ENCODE measurements at regions not wholly inside any gene's neighbourhood (a gene's known extent, or its start where the extent isn't known, plus 50 kb on each side); places are given as distances from the start of the nearest gene placed in this dataset.

DNA sequence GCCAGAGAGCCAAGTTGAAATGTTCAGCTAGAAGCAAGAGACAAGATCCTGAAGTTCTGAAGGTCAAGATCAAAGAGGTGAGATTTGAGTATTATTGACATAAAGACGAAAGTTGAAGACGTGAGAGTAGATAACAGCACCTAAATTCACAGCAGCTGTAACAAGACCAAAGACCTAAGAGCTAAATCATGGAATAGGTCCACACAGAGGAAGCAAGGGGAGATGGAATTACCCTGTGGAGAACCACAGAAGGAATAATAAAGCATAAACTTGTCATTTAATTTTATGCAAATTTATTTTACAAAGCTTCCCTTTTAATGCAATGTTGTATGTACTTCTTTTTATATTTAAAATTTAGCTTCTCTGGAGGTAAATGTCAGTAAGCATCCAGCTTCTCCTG lies 523.7 kb downstream of the NR2F1-AS1 start:
- Histone ChIP-seq H3K9ac (ENCODE audit: low read depth in 1 of 2, low read length in 2 of 2) (no peak overlapping the region), H3K27ac (ENCODE audit: low read depth in 2 of 2, low read length in 2 of 2) (no peak overlapping the region), H3K27me3 (ENCODE audit: control insufficient read depth in 2 of 2, insufficient read depth in 2 of 2, low read length in 2 of 2) (no peaks in the 10 kb centered on the region), H3K4me3 (ENCODE audit: low read length in 2 of 2) (no peak overlapping the region), H3K4me1 (ENCODE audit: control insufficient read depth in 2 of 2, insufficient read depth in 2 of 2, low read length in 2 of 2) (no peaks in the 10 kb centered on the region), H3K36me3 (ENCODE audit: control insufficient read depth in 2 of 2, insufficient read depth in 2 of 2, low read length in 2 of 2) (no peaks in the 10 kb centered on the region), H3K9me3 (ENCODE audit: control insufficient read depth in 2 of 2, low read length in 2 of 2) (no peaks in the 10 kb centered on the region)

DNA sequence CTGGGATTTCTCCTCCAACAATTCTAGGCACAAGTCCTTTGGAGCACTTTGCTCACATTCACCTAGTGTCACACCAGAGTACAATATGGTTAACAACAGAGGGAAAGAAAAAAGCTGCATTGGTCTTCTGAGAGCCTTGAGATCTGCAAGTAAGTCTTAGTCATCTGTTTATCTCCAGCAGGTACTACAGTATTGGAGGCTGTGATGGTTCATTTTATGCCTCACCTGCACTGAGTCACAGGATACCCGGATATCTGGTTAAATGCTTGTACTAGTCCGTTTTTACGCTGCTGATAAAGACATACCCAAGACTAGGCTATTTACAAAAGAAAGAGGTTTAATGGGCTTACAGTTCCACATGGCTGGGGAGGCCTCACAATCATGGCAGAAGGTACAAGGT lies 525.0 kb downstream of the NR2F1-AS1 start:
- H3K9ac ChIP-seq (ENCODE audit: low read depth in 1 of 2, low read length in 2 of 2): no peak overlapping the region

GRCh38 chr5:93055561-93055960 lies 525.5 kb downstream of the NR2F1-AS1 start:
- H3K9me3 ChIP-seq (ENCODE audit: control insufficient read depth in 2 of 2, low read length in 2 of 2): no peaks in the 10 kb centered on the region
- H3K9ac ChIP-seq (ENCODE audit: low read depth in 1 of 2, low read length in 2 of 2): no peak overlapping the region
- no peaks in the 10 kb centered on the region for H3K36me3 ChIP-seq (ENCODE audit: control insufficient read depth in 2 of 2, insufficient read depth in 2 of 2, low read length in 2 of 2)
- H3K27ac ChIP-seq (ENCODE audit: low read depth in 2 of 2, low read length in 2 of 2): no peak overlapping the region
- no peak overlapping the region for H3K4me3 ChIP-seq (ENCODE audit: low read length in 2 of 2)
- no peaks in the 10 kb centered on the region for H3K4me1 ChIP-seq (ENCODE audit: control insufficient read depth in 2 of 2, insufficient read depth in 2 of 2, low read length in 2 of 2)
- H3K27me3 ChIP-seq (ENCODE audit: control insufficient read depth in 2 of 2, insufficient read depth in 2 of 2, low read length in 2 of 2): no peaks in the 10 kb centered on the region

More for the DNA sequence above, 525.0 kb downstream of the NR2F1-AS1 start:
- Histone ChIP-seq H3K27ac (ENCODE audit: low read depth in 2 of 2, low read length in 2 of 2) (no peak overlapping the region), H3K27me3 (ENCODE audit: control insufficient read depth in 2 of 2, insufficient read depth in 2 of 2, low read length in 2 of 2) (no peaks in the 10 kb centered on the region), H3K4me3 (ENCODE audit: low read length in 2 of 2) (no peak overlapping the region), H3K9me3 (ENCODE audit: control insufficient read depth in 2 of 2, low read length in 2 of 2) (no peaks in the 10 kb centered on the region), H3K36me3 (ENCODE audit: control insufficient read depth in 2 of 2, insufficient read depth in 2 of 2, low read length in 2 of 2) (no peaks in the 10 kb centered on the region), H3K4me1 (ENCODE audit: control insufficient read depth in 2 of 2, insufficient read depth in 2 of 2, low read length in 2 of 2) (no peaks in the 10 kb centered on the region)

DNA sequence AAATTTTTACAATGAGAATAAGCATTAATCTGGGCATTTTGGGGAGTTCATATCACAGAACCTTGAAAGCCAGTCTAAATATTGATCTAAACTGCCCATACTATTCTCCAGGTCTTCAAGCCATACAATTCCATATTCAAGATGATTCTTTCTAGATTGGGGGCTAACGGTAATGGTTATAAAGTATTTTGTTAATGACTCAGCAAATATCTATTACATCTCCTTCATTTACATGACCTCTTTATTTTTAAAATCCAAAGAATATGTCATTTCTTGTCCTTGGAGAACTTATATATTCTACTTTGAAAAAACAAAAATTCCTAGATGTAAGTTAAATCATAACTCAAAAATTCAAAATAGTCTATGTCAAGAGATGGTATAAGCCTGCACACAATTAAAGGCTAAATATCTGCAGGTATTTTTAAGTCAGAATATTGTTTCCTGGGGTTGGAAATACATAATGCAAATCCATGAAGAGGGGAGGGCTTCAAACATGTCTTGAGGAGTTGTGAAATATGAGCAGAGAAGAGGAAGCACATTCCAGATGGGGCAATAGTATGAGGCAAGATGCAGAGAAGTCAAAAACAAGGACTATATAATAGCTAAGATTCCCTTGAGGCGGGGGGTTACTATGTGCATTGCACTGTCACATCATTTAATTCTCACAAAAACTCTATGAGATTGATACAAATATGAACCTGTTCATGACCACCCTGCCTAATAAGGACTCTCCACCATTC lies 526.4 kb downstream of the NR2F1-AS1 start:
- Histone ChIP-seq H3K27ac (ENCODE audit: low read depth in 2 of 2, low read length in 2 of 2) (no peak overlapping the region), H3K9me3 (ENCODE audit: control insufficient read depth in 2 of 2, low read length in 2 of 2) (no peaks in the 10 kb centered on the region), H3K4me3 (ENCODE audit: low read length in 2 of 2) (no peak overlapping the region), H3K4me1 (ENCODE audit: control insufficient read depth in 2 of 2, insufficient read depth in 2 of 2, low read length in 2 of 2) (no peaks in the 10 kb centered on the region), H3K9ac (ENCODE audit: low read depth in 1 of 2, low read length in 2 of 2) (no peak overlapping the region), H3K27me3 (ENCODE audit: control insufficient read depth in 2 of 2, insufficient read depth in 2 of 2, low read length in 2 of 2) (no peaks in the 10 kb centered on the region), H3K36me3 (ENCODE audit: control insufficient read depth in 2 of 2, insufficient read depth in 2 of 2, low read length in 2 of 2) (no peaks in the 10 kb centered on the region)

DNA sequence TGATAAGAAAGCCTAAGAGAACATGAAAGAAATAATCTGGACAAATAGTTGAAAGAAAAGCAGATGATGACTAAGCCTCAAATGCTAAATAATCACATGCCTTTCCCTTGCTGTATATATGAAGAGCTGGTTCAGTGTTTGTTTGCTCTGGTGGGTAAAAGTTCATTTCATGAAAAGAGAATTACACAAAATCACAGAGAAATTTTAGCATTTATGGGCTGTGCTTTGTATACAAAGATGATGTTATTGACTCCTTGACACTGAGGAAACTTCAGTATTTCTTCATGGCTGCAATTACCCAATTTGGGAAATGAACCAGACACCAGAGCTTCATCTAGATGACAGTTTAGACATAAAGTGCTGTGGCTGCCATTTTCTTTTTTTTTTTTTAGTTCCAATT lies 527.2 kb downstream of the NR2F1-AS1 start:
- Histone ChIP-seq H3K27ac (ENCODE audit: low read depth in 2 of 2, low read length in 2 of 2) (no peak overlapping the region), H3K9ac (ENCODE audit: low read depth in 1 of 2, low read length in 2 of 2) (no peak overlapping the region), H3K9me3 (ENCODE audit: control insufficient read depth in 2 of 2, low read length in 2 of 2) (no peaks in the 10 kb centered on the region), H3K4me1 (ENCODE audit: control insufficient read depth in 2 of 2, insufficient read depth in 2 of 2, low read length in 2 of 2) (no peaks in the 10 kb centered on the region), H3K36me3 (ENCODE audit: control insufficient read depth in 2 of 2, insufficient read depth in 2 of 2, low read length in 2 of 2) (no peaks in the 10 kb centered on the region), H3K27me3 (ENCODE audit: control insufficient read depth in 2 of 2, insufficient read depth in 2 of 2, low read length in 2 of 2) (no peaks in the 10 kb centered on the region), H3K4me3 (ENCODE audit: low read length in 2 of 2) (no peak overlapping the region)

DNA sequence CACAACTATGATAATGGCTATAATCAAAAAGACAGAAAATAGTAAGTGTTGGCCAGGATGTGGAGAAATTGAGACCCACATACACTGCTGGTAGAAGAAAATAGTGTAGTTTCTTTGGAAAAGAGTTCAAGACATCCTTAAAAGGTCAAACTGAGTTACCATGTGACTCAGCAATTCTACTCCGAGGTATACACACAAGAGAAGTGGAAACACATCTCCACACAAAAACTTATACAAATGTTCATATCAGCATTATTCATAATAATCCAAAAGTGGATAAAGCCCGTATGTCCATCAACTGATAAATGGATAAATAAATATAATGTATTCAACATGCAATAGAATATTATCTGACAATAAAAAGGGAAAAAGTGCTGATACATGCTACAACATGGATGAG lies 532.2 kb downstream of the NR2F1-AS1 start:
- Histone ChIP-seq H3K9me3 (ENCODE audit: control insufficient read depth in 2 of 2, low read length in 2 of 2) (no peaks in the 10 kb centered on the region), H3K36me3 (ENCODE audit: control insufficient read depth in 2 of 2, insufficient read depth in 2 of 2, low read length in 2 of 2) (no peaks in the 10 kb centered on the region), H3K4me1 (ENCODE audit: control insufficient read depth in 2 of 2, insufficient read depth in 2 of 2, low read length in 2 of 2) (no peaks in the 10 kb centered on the region), H3K27ac (ENCODE audit: low read depth in 2 of 2, low read length in 2 of 2) (no peak overlapping the region), H3K9ac (ENCODE audit: low read depth in 1 of 2, low read length in 2 of 2) (no peak overlapping the region), H3K4me3 (ENCODE audit: low read length in 2 of 2) (no peak overlapping the region), H3K27me3 (ENCODE audit: control insufficient read depth in 2 of 2, insufficient read depth in 2 of 2, low read length in 2 of 2) (no peaks in the 10 kb centered on the region)

- no peak overlapping the region for H3K9ac ChIP-seq (ENCODE audit: low read depth in 1 of 2, low read length in 2 of 2)
- no peaks in the 10 kb centered on the region for H3K4me1 ChIP-seq (ENCODE audit: control insufficient read depth in 2 of 2, insufficient read depth in 2 of 2, low read length in 2 of 2)
Observed at GRCh38 chr5:93044859-93045666, 536.0 kb downstream of the NR2F1-AS1 start.

DNA sequence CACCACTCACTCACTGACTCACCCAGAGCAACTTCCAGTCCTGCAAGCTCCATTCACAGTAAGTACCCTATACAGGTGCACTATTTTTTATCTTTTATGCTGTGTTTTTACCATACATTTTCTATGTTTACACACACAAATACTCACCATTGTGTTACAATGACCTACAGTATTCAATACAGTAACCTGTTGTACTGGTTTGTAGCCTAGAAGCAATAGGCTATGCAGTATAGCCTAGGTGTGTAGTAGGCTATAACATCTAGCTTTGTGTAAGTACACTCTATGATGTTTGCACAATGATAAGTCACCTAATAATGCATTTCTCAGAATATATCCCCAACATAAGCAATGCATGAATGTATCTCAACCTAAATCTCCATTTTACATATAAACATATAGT lies 541.1 kb downstream of the NR2F1-AS1 start:
- no peak overlapping the region for H3K4me3 ChIP-seq (ENCODE audit: low read length in 2 of 2)
- no peaks in the 10 kb centered on the region for H3K9me3 ChIP-seq (ENCODE audit: control insufficient read depth in 2 of 2, low read length in 2 of 2)
- no peaks in the 10 kb centered on the region for H3K36me3 ChIP-seq (ENCODE audit: control insufficient read depth in 2 of 2, insufficient read depth in 2 of 2, low read length in 2 of 2)
- H3K27ac ChIP-seq (ENCODE audit: low read depth in 2 of 2, low read length in 2 of 2): no peak overlapping the region
- no peaks in the 10 kb centered on the region for H3K27me3 ChIP-seq (ENCODE audit: control insufficient read depth in 2 of 2, insufficient read depth in 2 of 2, low read length in 2 of 2)
- no peak overlapping the region for H3K9ac ChIP-seq (ENCODE audit: low read depth in 1 of 2, low read length in 2 of 2)
- H3K4me1 ChIP-seq (ENCODE audit: control insufficient read depth in 2 of 2, insufficient read depth in 2 of 2, low read length in 2 of 2): no peaks in the 10 kb centered on the region

More at GRCh38 chr5:93044859-93045666, 536.0 kb downstream of the NR2F1-AS1 start:
- Histone ChIP-seq H3K27ac (ENCODE audit: low read depth in 2 of 2, low read length in 2 of 2) (no peak overlapping the region), H3K4me3 (ENCODE audit: low read length in 2 of 2) (no peak overlapping the region), H3K27me3 (ENCODE audit: control insufficient read depth in 2 of 2, insufficient read depth in 2 of 2, low read length in 2 of 2) (no peaks in the 10 kb centered on the region), H3K9me3 (ENCODE audit: control insufficient read depth in 2 of 2, low read length in 2 of 2) (no peaks in the 10 kb centered on the region), H3K36me3 (ENCODE audit: control insufficient read depth in 2 of 2, insufficient read depth in 2 of 2, low read length in 2 of 2) (no peaks in the 10 kb centered on the region)

DNA sequence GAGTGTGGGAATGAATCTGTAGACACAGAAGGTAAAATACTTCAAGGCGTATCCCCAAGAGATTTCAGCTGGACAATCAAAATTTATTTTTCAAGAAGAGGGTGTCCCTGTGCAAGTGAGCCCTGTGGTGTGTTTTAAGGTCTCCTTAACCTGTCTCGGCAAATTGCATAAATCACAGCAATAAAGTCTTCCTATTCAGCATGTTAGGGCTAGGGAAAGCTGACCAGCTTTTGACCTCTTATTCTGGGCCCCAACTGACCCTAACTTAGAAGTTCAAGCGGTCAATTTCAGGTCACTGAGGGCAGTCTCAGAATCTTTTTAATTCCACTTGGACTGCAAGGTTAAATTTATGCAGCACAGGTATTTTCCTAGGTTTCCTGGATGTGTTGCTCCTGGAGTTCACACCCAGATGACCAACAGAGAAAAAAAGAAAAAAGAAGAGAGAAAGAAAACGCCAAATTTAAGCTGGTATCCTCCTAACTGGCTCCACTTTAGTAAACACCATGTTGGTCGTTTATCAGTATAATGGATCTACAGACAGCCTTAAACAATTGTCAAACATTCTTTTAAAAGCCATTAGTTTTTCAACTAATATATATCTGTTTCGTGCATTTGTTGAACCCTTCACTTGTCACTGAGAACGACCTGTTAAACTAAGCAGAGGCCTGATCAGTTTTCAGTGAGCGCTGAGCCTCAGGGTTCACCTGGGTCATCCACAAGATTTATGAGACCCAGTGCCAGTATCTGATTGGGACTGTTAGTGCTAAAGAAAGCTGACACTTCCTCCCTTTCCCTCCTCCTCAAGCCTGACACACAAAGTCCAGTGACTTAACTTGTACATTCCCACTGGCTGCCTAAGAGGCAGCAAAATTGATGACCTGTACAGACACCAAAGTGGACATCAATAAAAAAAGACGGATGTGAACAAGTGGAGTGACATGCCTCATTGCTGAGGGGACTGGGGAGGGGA lies 546.1 kb downstream of the NR2F1-AS1 start:
- Histone ChIP-seq H3K4me1 (ENCODE audit: control insufficient read depth in 2 of 2, insufficient read depth in 2 of 2, low read length in 2 of 2) (no peaks in the 10 kb centered on the region), H3K4me3 (ENCODE audit: low read length in 2 of 2) (no peak overlapping the region), H3K36me3 (ENCODE audit: control insufficient read depth in 2 of 2, insufficient read depth in 2 of 2, low read length in 2 of 2) (no peaks in the 10 kb centered on the region), H3K27ac (ENCODE audit: low read depth in 2 of 2, low read length in 2 of 2) (no peak overlapping the region), H3K9me3 (ENCODE audit: control insufficient read depth in 2 of 2, low read length in 2 of 2) (no peaks in the 10 kb centered on the region), H3K27me3 (ENCODE audit: control insufficient read depth in 2 of 2, insufficient read depth in 2 of 2, low read length in 2 of 2) (no peaks in the 10 kb centered on the region), H3K9ac (ENCODE audit: low read depth in 1 of 2, low read length in 2 of 2) (no peak overlapping the region)

Data from mucosa of rectum (tissue), 2 donors.